ENCODE measurements at regions not wholly inside any gene's neighbourhood (a gene's known extent, or its start where the extent isn't known, plus 50 kb on each side); places are given as distances from the start of the nearest gene placed in this dataset.

- DNase-seq (no peak), ATAC-seq (no peak)
- Mint-ChIP-seq H3K4me1 (no peaks in the 10 kb centered on the region), H3K36me3 (no peaks in the 10 kb centered on the region), H3K4me3 (no peak overlapping the region), H3K27me3 (no peaks in the 10 kb centered on the region), H3K9me3 (ENCODE audit: low read depth) (peaks cover 13% of the 10 kb centered on the region), H3K27ac (no peak overlapping the region)
- CTCF ChIA-PET = no interaction called here
Measured at GRCh38 chr2:81767187-81767912, 1462.8 kb upstream of the LRRTM1 start.

DNA sequence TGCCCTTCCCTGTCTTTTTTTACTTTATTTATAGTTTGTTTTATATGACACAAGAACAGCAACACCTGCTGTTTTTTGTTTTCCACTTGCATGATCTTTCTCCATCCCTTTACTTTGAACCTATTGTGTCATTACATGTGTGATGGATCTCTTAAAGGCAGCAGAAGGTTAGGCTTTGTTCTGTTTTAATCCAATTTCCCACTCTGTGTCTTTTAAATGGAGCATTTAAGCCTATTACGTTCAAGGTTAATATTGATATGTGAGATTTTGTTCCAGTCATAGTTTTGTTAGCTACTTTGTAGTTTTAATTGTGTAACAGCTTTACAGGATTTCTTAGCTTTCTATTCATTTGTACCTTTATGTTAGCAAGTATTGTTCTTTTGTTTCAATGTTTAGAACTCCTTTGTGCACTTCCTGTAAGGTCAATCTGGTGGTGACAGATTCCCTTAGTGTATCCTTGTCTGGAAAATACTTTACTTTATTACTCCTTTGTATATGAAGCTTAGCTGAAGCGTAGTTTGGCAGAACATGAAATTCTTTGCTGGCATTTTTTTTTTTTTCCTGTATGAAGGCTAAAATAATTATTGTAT is 1443.0 kb upstream of the LRRTM1 start:
- no peak for DNase-seq
- no peak for ATAC-seq
- H3K9me3 Mint-ChIP-seq (ENCODE audit: low read depth) = peaks cover 9% of the 10 kb centered on the region
- CTCF ChIA-PET = no interaction called here
- no peak overlapping the region for H3K27ac Mint-ChIP-seq
- H3K4me3 Mint-ChIP-seq = no peak overlapping the region
- H3K27me3 Mint-ChIP-seq = no peaks in the 10 kb centered on the region
- no peaks in the 10 kb centered on the region for H3K4me1 Mint-ChIP-seq
- no peaks in the 10 kb centered on the region for H3K36me3 Mint-ChIP-seq

- DNase-seq (no peak), ATAC-seq (no peak)
- H3K36me3 Mint-ChIP-seq = no peaks in the 10 kb centered on the region
- no peaks in the 10 kb centered on the region for H3K27me3 Mint-ChIP-seq
- no peak overlapping the region for H3K27ac Mint-ChIP-seq
- no peak overlapping the region for H3K4me3 Mint-ChIP-seq
- CTCF ChIA-PET = no interaction called here
- peaks cover 3% of the 10 kb centered on the region for H3K9me3 Mint-ChIP-seq (ENCODE audit: low read depth)
- no peaks in the 10 kb centered on the region for H3K4me1 Mint-ChIP-seq
Measured at GRCh38 chr2:81739966-81740365, 1435.4 kb upstream of the LRRTM1 start.

DNA sequence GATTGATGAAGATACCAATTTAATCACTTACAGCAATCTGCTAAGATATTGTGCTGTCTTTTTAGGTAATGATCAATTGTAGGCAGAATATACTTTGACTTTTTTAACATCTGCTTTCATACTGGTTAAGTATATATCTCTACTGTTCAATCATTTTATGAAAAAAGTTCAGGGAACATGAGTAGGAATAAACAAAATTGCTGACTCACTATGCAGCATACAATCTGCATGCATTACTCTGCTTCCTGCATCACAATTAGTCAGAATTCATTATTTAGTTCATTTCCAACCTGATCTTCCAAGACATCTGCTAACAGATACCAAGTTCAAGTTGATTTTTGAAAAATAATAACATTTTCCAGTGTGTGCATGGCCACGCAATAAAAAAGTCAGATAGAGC is 1430.4 kb upstream of the LRRTM1 start:
- DNase-seq (no peak), ATAC-seq (no peak)
- no peaks in the 10 kb centered on the region for H3K27me3 Mint-ChIP-seq
- H3K4me3 Mint-ChIP-seq = no peak overlapping the region
- no peak overlapping the region for H3K27ac Mint-ChIP-seq
- no peaks in the 10 kb centered on the region for H3K4me1 Mint-ChIP-seq
- CTCF ChIA-PET = no interaction called here
- H3K9me3 Mint-ChIP-seq (ENCODE audit: low read depth) = peaks cover 6% of the 10 kb centered on the region
- no peaks in the 10 kb centered on the region for H3K36me3 Mint-ChIP-seq

- Mint-ChIP-seq H3K4me3 (no peak overlapping the region), H3K9me3 (ENCODE audit: low read depth) (peaks cover 13% of the 10 kb centered on the region), H3K27me3 (no peaks in the 10 kb centered on the region), H3K27ac (no peak overlapping the region), H3K4me1 (no peaks in the 10 kb centered on the region), H3K36me3 (no peaks in the 10 kb centered on the region)
- CTCF ChIA-PET = no interaction called here
- DNase-seq (no peak), ATAC-seq (no peak)
Measured at GRCh38 chr2:81714817-81715216, 1410.3 kb upstream of the LRRTM1 start.

DNA sequence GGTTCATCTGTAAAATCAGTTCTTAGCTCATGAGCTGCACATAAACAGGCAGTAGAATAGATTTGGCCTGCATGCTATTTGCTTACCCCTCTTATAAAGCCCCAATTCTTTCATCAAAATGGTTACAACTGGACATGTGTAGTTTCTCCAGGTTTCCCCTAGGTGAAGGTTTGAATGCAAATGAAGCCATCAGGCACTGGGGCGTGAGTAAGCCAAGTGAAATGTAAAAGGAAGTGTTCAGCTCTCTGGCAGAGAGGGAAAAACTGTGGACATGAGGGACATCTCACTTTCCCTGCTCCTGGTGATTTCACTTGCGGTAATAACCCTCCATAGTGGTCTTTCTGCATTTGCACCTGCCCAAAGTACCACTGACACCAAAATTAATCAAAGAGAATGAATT is 1402.3 kb upstream of the LRRTM1 start:
- Mint-ChIP-seq H3K36me3 (no peaks in the 10 kb centered on the region), H3K9me3 (ENCODE audit: low read depth) (peaks cover 10% of the 10 kb centered on the region), H3K27me3 (no peaks in the 10 kb centered on the region), H3K27ac (no peak overlapping the region), H3K4me1 (no peaks in the 10 kb centered on the region), H3K4me3 (no peak overlapping the region)
- ATAC-seq (no peak), DNase-seq (no peak)
- CTCF ChIA-PET = no interaction called here

DNA sequence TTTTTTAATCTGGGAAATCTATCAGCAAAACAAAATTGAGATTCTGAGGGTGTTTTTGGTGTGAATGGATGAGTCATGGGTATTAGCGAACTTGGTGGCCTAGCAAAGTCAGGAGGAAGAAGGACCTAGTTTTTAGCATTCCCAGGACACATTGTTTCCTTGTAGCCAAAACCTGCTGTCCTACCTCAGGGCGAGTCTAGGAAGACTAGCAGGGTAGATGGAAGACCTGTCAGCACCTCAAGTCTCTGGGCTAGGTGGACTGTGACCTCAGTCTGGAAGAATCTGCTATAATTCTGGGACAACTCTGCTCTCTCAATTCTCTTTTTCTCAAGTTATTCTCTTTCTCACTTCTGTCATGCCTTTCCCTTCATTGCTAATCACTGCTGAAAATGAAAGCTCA is 1399.3 kb upstream of the LRRTM1 start:
- H3K27me3 Mint-ChIP-seq = no peaks in the 10 kb centered on the region
- no peak for ATAC-seq
- no peaks in the 10 kb centered on the region for H3K36me3 Mint-ChIP-seq
- CTCF ChIA-PET = no interaction called here
- H3K4me3 Mint-ChIP-seq = no peak overlapping the region
- DNase-seq = no peak
- H3K4me1 Mint-ChIP-seq = no peaks in the 10 kb centered on the region
- H3K27ac Mint-ChIP-seq = no peak overlapping the region
- peaks cover 7% of the 10 kb centered on the region for H3K9me3 Mint-ChIP-seq (ENCODE audit: low read depth)

DNA sequence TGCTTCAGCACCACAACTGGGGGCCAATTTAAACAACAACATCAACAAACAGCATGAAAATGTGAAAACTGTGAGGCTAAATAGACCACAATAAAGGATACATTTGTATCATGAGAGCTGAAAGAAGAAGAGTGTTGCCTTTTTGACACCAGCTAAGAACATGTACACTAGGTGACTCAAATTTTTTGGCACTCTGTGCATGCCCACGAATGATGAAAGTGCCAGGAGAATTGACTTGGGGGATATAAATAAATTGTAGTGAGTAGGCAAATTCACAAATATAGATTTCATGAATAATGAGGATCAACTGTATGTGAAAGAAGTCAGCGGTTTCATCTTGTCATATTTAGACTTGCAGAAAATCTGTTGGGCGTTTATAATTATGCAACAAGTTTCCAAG is 1388.0 kb upstream of the LRRTM1 start:
- H3K4me3 Mint-ChIP-seq = no peak overlapping the region
- ATAC-seq (no peak), DNase-seq (no peak)
- peaks cover 10% of the 10 kb centered on the region for H3K9me3 Mint-ChIP-seq (ENCODE audit: low read depth)
- no peak overlapping the region for H3K27ac Mint-ChIP-seq
- H3K36me3 Mint-ChIP-seq = no peaks in the 10 kb centered on the region
- no peaks in the 10 kb centered on the region for H3K27me3 Mint-ChIP-seq
- CTCF ChIA-PET = no interaction called here
- H3K4me1 Mint-ChIP-seq = no peaks in the 10 kb centered on the region

DNA sequence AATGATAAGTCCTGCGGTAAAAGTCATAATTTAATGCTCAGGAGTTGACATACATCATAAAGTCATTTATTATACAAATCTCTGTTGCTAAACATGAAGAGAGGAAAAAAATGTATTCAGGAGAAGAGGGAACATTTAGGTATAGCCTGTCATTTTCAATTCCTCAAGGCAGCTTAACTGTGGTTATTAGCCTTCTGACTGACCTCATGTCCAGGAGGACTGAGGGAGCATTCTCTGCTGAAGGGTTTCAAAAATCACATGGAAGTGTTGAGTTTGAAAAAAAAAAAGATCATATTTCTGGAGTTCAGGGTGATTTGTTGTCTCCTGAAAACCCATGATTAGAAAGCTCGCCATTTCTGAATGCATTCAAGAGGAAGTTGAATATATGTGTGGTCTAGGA is 1371.1 kb upstream of the LRRTM1 start:
- CTCF ChIA-PET = no interaction called here
- DNase-seq = no peak
- ATAC-seq = no peak

DNA sequence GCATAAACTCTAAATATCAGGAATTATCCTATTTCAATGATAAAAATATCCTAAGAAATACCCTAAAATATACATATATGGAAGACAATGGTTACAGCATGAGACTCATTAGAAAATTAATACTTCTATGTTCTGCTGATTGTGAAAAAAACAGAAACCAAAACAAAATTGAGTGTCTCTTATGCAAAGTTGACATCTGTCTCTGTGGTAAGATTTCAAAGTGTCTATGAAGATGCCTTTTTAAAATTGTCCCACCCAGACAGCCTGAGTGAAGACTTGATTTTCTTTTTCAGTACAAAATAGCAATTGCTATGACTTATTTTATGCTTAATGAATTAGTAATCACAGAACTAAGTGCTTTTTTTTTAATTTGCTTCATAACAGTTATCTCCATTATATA is 1368.4 kb upstream of the LRRTM1 start:
- H3K36me3 Mint-ChIP-seq = no peaks in the 10 kb centered on the region
- no peaks in the 10 kb centered on the region for H3K4me1 Mint-ChIP-seq
- peaks cover 2% of the 10 kb centered on the region for H3K9me3 Mint-ChIP-seq (ENCODE audit: low read depth)
- H3K4me3 Mint-ChIP-seq = no peak overlapping the region
- no peaks in the 10 kb centered on the region for H3K27me3 Mint-ChIP-seq
- CTCF ChIA-PET = no interaction called here
- DNase-seq = no peak
- ATAC-seq = no peak
- H3K27ac Mint-ChIP-seq = no peak overlapping the region

More for the DNA sequence above, 1371.1 kb upstream of the LRRTM1 start:
- no peaks in the 10 kb centered on the region for H3K36me3 Mint-ChIP-seq
- H3K9me3 Mint-ChIP-seq (ENCODE audit: low read depth) = peaks cover 4% of the 10 kb centered on the region
- H3K4me1 Mint-ChIP-seq = no peaks in the 10 kb centered on the region
- no peaks in the 10 kb centered on the region for H3K27me3 Mint-ChIP-seq
- H3K27ac Mint-ChIP-seq = no peak overlapping the region
- H3K4me3 Mint-ChIP-seq = no peak overlapping the region

- CTCF ChIA-PET = no interaction called here
- Mint-ChIP-seq H3K27ac (no peak overlapping the region), H3K27me3 (no peaks in the 10 kb centered on the region), H3K4me1 (no peaks in the 10 kb centered on the region), H3K4me3 (no peak overlapping the region), H3K9me3 (ENCODE audit: low read depth) (peaks cover 2% of the 10 kb centered on the region), H3K36me3 (no peaks in the 10 kb centered on the region)
- no peak for DNase-seq
- ATAC-seq = no peak
Measured at GRCh38 chr2:81672516-81672915, 1368.0 kb upstream of the LRRTM1 start.

GRCh38 chr2:81670885-81671284 is 1366.3 kb upstream of the LRRTM1 start:
- ATAC-seq = no peak
- no peaks in the 10 kb centered on the region for H3K4me1 Mint-ChIP-seq
- no peak overlapping the region for H3K4me3 Mint-ChIP-seq
- DNase-seq = no peak
- CTCF ChIA-PET = no interaction called here
- no peaks in the 10 kb centered on the region for H3K27me3 Mint-ChIP-seq
- no peak overlapping the region for H3K27ac Mint-ChIP-seq
- peaks cover 4% of the 10 kb centered on the region for H3K9me3 Mint-ChIP-seq (ENCODE audit: low read depth)
- no peaks in the 10 kb centered on the region for H3K36me3 Mint-ChIP-seq

DNA sequence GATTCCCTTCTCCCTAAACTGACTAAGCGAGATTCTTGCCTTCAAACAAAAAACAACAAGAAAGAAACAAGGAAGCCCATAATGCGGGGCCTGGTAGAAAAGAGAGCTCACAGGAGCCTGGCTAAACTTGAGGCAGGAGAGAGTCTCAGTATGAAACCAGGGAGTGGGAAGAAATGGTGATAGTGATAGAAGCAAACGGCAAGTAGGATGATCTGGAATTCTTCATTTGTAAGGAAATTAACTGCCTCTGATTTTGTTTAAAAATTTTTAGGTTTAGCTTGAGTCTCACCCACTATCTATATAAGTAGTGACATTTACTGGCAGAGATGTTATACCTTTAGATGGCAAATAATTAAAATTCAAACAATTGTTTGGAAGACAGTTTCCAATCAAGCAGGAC is 1356.5 kb upstream of the LRRTM1 start:
- peaks cover 27% of the 10 kb centered on the region for H3K9me3 Mint-ChIP-seq (ENCODE audit: low read depth)

GRCh38 chr2:81658227-81658626 is 1353.7 kb upstream of the LRRTM1 start:
- no peaks in the 10 kb centered on the region for H3K27me3 Mint-ChIP-seq
- peaks cover 30% of the 10 kb centered on the region for H3K9me3 Mint-ChIP-seq (ENCODE audit: low read depth)
- no peak for ATAC-seq

More for the DNA sequence above, 1356.5 kb upstream of the LRRTM1 start:
- Mint-ChIP-seq H3K27ac (no peak overlapping the region), H3K4me1 (no peaks in the 10 kb centered on the region), H3K36me3 (no peaks in the 10 kb centered on the region), H3K4me3 (no peak overlapping the region), H3K27me3 (no peaks in the 10 kb centered on the region)
- CTCF ChIA-PET = no interaction called here
- DNase-seq (no peak), ATAC-seq (no peak)

More at GRCh38 chr2:81658227-81658626, 1353.7 kb upstream of the LRRTM1 start:
- Mint-ChIP-seq H3K4me1 (no peaks in the 10 kb centered on the region), H3K4me3 (no peak overlapping the region), H3K27ac (no peak overlapping the region), H3K36me3 (no peaks in the 10 kb centered on the region)
- no peak for DNase-seq
- CTCF ChIA-PET = no interaction called here

All from activated CD8-positive, alpha-beta memory T cell treated with anti-CD3 and anti-CD28 coated beads, Interleukin-2, amount 10 ng/mL, durations not matched to agents 7 days and 5 days (primary cell).